GM19023 (cell line): ENCODE measurements at regions not wholly inside any gene's neighbourhood (a gene's known extent, or its start where the extent isn't known, plus 50 kb on each side); places are given as distances from the start of the nearest gene placed in this dataset.

Experiments
- ATAC-seq: cut with Tn5 transposase; IDR thresholded peaks from one replicate; pipeline ENCODE4 v1.9.1; 2021; ENCODE audit warnings: mild to moderate bottlenecking, moderate library complexity; ENCODE audit not compliant: unreplicated experiment

- no peak for ATAC-seq
These were observed 966.2 kb downstream of the TYW1 start for GRCh38 chr7:67962863-67963262.

DNA sequence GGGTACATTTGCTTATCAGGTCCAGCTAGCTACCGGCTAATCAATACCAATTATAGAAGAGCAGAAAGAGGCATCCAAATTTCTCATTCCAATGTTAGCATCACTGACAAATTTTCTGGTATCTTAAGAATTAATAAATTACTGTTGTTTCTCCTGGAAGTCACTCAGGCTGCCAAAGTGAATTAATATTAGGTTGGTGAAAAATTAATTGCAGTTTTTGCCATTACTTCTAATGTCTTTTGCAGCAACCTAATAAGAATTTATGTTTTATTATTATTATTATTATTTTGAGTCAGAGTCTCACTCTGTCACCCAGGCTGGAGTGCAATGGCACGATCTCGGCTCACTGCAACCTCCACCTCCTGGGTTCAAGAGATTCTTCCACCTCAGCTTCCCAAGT, 979.9 kb downstream of the TYW1 start:
- no peak for ATAC-seq

GRCh38 chr7:67983486-67983885, 986.9 kb downstream of the TYW1 start:
- no peak for ATAC-seq

- no peak for ATAC-seq
These were observed 987.7 kb downstream of the TYW1 start for GRCh38 chr7:67984326-67984725.

GRCh38 chr7:67989142-67989541, 992.5 kb downstream of the TYW1 start:
- ATAC-seq = no peak

DNA sequence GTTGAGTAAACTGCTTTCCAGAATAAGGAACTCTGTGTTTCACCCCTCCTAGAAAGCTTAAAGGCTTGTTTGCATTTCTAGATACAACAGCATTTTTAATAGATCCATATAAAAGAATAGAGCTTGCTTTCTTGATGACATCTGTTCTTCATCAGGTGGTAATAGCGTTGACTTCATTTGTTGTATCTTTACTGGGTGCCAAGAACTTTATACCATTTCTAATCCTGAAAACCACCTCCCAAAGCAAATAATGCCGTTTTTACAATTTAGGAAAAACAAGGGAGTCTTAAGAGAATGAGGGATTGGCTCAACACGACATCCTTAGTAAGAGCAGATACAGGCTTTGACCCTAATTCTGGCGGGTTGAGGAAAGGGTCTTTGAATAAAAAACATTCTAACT, 993.4 kb downstream of the TYW1 start:
- no peak for ATAC-seq

- ATAC-seq = no peak
These were observed 994.1 kb downstream of the TYW1 start for GRCh38 chr7:67990716-67991115.

- ATAC-seq = no peak
These were observed 995.7 kb downstream of the TYW1 start for GRCh38 chr7:67992287-67992686.

GRCh38 chr7:68005992-68006391, 1009.4 kb downstream of the TYW1 start:
- ATAC-seq = no peak

GRCh38 chr7:68006619-68007018, 1010.0 kb downstream of the TYW1 start:
- ATAC-seq = no peak

DNA sequence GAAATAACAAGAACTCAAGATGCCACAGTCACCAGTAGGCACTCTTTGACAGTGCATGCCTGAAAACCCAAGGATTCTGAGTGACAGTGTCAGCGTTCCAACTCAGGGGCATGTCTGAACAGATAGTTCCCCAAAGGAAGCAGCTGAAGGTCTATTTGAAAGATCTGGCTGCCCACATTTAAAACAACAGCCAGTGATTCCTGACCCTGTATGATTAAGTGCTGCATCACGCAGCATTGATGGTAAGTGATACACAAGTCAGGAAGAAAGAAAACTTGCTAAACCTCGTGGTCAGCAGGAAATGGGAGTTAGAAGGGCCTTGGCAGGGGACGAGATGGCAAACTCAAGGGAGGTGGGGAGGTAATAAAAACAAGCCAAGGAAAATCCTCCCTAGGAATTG, 1013.1 kb downstream of the TYW1 start:
- no peak for ATAC-seq

DNA sequence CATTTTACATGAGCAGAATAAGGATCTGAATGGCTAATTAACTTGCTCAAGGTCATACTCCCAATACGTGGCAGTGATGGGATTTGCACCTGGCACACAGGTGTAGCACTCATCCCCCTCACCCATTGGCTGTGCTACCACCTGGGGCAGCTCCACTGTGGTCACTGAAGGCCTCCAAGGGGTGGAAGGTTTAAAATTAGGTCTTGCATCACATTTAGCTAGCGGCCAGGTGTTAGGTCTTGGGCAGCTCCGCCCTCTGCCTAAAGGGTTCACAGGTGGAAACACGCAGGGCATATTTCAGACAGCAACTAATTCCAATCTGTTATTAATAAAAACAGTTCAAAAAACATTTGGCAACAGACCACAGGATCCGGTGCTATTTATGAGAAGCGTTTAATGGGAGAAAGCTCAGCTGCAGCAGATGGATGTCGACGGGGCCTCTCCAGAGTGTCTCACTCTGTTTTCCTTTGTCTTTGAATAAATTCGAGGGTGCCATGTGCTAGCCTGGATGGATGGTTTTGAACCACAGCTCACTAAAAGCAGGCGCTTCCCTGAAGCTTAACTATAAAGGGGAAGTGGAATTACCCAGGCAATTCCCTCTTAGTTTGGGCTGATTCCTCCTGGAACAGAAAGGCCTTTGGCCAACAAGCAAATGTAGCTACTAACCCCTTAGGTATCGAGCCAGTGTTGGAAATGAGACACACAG, 1017.6 kb downstream of the TYW1 start:
- ATAC-seq = no peak

DNA sequence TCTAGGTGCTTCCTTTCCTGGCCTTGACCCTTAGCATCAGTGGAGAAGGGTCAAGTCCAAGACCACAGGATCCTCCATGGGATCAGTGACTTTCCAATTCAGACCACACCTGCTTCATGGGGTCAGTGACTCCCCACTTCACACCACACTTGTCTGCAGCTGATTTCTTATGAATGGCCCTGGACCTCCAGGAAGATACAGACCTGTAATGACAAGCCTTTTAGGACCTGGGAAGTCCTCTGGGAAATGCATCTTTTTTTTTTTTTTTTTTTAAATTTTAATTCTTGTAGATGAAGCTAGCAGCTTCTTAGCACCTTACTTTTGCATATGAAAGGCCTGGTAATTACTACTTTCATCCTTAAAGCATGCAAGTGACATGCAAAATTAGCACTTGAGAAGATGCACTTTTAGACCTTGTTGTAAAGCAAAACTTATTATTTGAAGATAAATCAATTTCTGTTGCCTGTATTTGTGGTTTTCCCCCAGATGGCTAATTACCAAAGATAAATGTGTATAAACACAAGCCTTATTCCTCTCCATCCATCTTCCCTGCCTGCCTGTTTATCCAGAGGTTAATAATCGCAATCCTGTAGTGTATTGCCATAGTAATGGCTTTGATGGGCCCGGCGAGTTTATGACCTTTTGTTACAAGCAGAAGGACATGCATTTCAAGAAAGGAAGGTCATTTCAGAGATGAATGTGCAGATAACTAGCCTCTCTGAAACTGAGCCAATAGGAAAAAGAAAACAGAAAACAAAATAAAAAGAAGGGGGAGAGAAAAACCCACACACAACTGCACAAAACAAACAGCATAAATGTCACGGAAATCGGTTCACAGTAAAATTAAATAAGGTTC, 1018.7 kb downstream of the TYW1 start:
- no peak for ATAC-seq

GRCh38 chr7:68015978-68016532, 1019.4 kb downstream of the TYW1 start:
- no peak for ATAC-seq

DNA sequence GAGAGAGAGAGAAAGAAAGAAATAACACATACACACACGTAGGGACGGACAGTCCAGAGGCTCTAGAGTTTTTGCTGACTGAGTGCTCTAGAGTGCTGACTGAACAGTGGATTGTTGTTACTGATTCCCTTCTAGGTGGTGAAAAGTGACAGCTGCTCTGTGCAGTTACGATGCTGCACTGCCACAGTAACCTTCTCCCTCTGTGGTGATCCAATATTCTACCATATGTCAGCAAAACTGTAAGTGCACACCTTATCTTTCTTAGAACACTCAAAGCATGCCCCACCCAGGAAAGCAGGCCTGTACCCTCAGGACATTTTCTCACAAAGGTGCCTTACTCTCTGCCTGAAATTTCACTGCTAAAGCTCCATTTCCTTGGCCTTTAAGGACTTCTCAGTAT, 1023.5 kb downstream of the TYW1 start:
- no peak for ATAC-seq

- ATAC-seq = no peak
These were observed 1028.7 kb downstream of the TYW1 start for GRCh38 chr7:68025369-68025768.

GRCh38 chr7:68030530-68030929, 1033.9 kb downstream of the TYW1 start:
- ATAC-seq = no peak

- no peak for ATAC-seq
These were observed 1034.7 kb downstream of the TYW1 start for GRCh38 chr7:68031180-68031943.

DNA sequence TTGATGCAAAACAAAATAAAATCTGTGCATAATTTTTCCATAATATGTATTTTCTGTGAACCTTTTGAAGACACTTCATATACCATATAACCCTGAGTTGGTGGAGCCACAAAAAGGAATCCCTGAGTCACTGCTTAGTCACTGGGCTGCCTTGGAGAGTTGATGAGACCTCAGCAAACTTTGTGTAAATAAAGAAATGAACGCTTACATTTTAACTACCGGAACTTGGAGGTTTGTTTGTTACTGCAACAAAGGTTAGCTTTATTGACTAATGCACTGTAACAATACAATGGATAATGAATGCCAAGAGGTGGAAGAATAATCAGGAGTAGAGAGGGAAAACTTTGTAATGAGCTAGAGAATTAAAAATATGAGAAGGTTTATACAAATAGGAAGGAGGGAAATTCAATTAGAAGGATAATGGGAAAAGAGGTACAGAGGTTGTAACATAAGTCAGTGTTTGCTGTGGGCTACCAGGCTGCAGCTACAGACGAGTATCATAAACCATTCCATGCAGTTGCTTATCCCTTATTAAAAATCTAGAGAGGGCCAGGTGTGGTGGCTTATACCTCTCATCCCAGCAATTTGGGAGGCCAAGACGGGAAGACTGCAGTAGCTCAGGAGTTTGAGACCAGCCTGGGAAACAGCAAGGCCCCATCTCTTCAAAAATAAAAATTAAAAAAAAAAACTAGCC, 1042.1 kb downstream of the TYW1 start:
- no peak for ATAC-seq

DNA sequence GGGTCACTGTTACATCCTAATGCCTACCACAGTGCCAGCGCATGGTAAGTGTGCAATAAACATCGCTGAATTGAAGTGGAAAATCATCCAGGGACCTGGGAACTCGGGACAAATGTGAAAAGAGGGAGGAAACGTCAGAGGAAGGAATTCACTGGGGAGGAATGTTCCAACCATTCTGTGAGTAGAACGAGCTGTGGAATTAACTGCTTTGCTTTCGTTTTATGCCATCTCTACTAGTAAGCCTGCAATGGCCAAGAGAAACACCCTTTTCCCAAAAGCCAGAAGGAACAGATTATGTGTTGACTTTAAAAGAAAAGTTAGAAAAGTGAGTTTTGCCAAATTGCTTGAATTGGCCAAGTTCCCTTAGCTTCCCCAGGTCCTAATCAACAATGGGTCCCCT, 1044.9 kb downstream of the TYW1 start:
- no peak for ATAC-seq

DNA sequence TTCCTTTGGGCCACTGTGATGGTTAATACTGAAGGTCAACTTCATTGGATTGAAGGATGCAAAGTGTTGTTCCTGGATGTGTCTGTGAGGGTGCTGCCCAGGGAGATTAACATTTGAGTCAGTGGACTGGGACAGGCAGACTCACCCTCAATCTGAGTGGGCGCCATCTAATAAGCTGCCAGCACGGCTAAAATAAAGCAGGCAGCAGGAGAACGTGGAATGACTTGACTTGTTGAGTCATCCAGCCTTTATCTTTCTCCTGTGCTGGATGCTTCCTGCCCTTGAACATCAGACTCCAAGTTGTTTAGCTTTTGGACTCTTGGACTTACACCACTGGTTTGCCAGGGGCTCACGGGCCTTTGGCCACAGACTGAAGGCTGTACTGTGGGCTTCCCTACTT, 1046.9 kb downstream of the TYW1 start:
- ATAC-seq = no peak
